ENCODE measurements at regions not wholly inside any gene's neighbourhood (a gene's known extent, or its start where the extent isn't known, plus 50 kb on each side); places are given as distances from the start of the nearest gene placed in this dataset.
"Not testable (repeated sequence)": the region's sequence is repeated elsewhere in the genome, so short reads cannot be mapped to it uniquely, and the experiment has no call there.

DNA sequence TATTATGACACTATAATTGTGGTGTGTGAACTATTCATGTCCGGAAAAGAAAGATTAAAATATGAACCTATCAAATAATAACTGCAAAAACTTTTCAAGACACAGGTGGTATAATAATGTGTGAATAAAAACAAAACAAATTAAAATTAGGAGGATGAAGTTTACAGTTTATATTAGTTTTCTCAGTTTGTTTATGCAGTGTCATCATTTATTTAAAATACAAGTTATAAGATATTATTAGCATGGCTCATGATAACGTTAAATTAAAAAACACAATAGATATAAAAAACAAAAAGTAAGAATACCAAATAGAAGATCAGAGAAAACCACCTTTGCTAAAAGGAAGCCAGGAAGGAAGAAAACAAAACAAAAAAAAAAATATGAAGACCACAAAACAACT lies 963.8 kb upstream of the ALCAM start:
- DNase-seq, result no peak
- Mint-ChIP-seq H3K4me3 (no peak overlapping the region), H3K27ac (no peak overlapping the region), H3K4me1 (no peaks in the 10 kb centered on the region), H3K36me3 (no peaks in the 10 kb centered on the region), H3K9me3 (no peaks in the 10 kb centered on the region), H3K27me3 (no peaks in the 10 kb centered on the region)
- CTCF ChIA-PET, result no interaction called here

- Mint-ChIP-seq H3K4me3 (no peak overlapping the region), H3K9me3 (no peaks in the 10 kb centered on the region), H3K27me3 (no peaks in the 10 kb centered on the region), H3K4me1 (no peaks in the 10 kb centered on the region), H3K36me3 (no peaks in the 10 kb centered on the region), H3K27ac (no peak overlapping the region)
- no peak for DNase-seq
- CTCF ChIA-PET, result no interaction called here
Measured at GRCh38 chr3:104411757-104412156, 955.0 kb upstream of the ALCAM start.

DNA sequence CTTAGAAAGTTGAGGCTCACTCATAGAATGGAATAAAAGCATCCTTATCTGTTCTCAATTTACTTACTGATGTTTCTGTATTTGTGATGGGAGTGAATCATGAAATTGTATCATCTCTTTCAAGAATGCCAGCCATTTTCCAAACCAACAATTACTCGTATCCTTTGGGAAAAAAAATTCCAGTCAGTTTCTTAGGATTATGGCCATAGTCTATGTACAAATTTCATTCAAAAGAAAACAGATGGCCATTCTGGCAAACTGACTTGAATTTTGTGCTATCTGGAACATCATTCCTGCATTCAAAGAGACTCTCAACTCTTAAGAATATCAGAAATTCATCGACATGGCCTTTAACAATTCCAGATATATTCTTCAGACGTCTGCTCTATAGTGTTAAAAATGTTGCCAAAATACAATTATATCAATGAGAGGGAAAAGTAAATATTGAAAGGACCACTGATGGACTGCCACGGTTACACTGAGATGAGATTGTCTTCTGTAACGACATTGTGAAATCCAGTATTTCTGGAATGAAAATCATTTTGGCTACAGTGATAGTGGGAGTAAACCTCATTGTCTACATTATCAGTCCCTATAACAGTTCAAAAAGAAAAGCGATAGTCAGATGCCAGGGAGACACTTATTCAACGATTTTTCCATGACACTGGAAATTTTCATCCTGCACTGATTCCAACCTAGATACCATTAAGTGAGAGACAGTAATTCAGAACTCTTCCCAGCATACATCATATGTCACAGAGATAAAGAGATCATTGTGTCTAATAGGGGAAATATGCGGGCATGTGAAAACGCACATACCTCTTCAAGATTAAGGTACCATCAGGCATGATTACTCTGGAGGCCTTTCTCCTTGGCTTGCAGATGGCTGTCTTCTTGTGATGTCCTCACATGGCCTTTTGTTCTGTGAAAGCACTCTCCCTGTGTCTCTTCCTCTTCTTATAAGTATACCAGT lies 953.8 kb upstream of the ALCAM start:
- H3K27me3 Mint-ChIP-seq, result no peaks in the 10 kb centered on the region
- no peak overlapping the region for H3K27ac Mint-ChIP-seq
- H3K4me1 Mint-ChIP-seq, result no peaks in the 10 kb centered on the region
- no peak overlapping the region for H3K4me3 Mint-ChIP-seq
- no peak for DNase-seq
- CTCF ChIA-PET, result no interaction called here
- H3K9me3 Mint-ChIP-seq, result no peaks in the 10 kb centered on the region
- H3K36me3 Mint-ChIP-seq, result no peaks in the 10 kb centered on the region

DNA sequence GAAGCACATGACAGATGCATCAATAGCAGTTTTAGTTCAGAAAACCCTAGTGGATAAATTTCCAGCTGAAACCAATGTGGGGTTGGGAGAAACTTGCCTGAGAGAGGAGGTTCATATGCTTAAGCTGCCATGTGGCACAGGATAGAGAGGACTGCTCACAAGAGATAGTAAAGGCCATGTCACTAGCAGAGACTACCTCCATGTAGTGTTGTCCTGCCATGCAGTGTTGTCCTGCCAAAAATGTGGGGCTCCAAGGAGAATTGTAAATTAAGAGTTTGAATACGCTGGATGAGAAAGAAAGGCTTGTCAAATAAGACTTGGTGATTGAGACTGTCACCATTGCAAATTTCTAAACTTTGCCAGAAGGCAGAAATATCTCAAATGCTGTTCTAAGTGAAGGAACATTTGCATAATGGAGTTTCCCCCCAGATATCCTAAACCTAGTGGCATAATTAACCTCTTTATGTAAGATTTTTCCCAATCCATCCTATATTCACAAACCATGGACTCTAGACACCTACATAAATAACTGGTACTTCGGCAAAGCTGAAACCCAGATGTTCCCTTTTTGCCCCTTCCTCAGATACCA lies 938.3 kb upstream of the ALCAM start:
- Mint-ChIP-seq H3K27ac (no peak overlapping the region), H3K4me1 (no peaks in the 10 kb centered on the region), H3K27me3 (no peaks in the 10 kb centered on the region), H3K36me3 (no peaks in the 10 kb centered on the region), H3K4me3 (no peak overlapping the region), H3K9me3 (no peaks in the 10 kb centered on the region)
- CTCF ChIA-PET, result no interaction called here
- DNase-seq, result no peak

DNA sequence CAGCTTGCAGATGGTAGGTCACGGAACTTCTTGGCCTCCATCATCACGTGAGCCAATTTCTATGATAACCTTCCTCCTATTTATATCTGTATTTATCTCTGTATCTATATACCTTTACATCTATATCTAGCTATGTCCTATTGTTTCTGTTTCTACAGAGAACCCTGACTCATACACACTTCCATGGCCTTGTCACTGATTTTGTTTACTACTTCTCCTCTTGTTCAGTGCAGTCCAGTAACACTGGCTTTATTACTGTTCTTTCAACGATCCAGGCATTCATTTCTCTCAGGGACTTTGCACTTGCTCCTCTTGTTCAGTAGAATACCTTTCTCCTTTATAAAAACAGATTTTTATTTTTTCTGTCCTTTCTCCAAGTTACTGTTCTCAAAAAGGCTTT lies 937.0 kb upstream of the ALCAM start:
- no peak overlapping the region for H3K27ac Mint-ChIP-seq
- H3K27me3 Mint-ChIP-seq, result no peaks in the 10 kb centered on the region
- H3K4me1 Mint-ChIP-seq, result no peaks in the 10 kb centered on the region
- CTCF ChIA-PET, result no interaction called here
- no peaks in the 10 kb centered on the region for H3K9me3 Mint-ChIP-seq
- H3K4me3 Mint-ChIP-seq, result no peak overlapping the region
- no peak for DNase-seq
- no peaks in the 10 kb centered on the region for H3K36me3 Mint-ChIP-seq

DNA sequence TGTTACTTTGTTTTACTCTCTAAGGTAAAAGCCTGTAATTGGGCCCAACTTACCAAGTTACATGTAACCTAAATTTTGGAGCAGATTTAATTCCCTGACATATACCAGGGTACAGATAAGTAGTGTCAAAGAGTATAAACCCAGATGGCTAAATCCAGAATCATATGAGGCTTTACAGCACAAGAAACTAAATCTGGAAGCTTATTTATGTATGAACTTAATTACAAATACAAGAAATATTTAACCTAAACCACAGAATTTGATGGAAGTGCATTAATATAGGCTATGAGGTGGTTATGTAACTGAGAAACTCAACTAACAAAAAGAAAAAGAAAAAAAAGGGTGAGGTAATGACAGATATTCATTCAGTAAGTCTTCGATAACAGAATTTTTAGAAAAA lies 930.2 kb upstream of the ALCAM start:
- CTCF ChIA-PET, result no interaction called here
- Mint-ChIP-seq H3K27me3 (no peaks in the 10 kb centered on the region), H3K9me3 (no peaks in the 10 kb centered on the region), H3K36me3 (no peaks in the 10 kb centered on the region), H3K4me3 (no peak overlapping the region), H3K4me1 (no peaks in the 10 kb centered on the region), H3K27ac (no peak overlapping the region)
- DNase-seq, result no peak

DNA sequence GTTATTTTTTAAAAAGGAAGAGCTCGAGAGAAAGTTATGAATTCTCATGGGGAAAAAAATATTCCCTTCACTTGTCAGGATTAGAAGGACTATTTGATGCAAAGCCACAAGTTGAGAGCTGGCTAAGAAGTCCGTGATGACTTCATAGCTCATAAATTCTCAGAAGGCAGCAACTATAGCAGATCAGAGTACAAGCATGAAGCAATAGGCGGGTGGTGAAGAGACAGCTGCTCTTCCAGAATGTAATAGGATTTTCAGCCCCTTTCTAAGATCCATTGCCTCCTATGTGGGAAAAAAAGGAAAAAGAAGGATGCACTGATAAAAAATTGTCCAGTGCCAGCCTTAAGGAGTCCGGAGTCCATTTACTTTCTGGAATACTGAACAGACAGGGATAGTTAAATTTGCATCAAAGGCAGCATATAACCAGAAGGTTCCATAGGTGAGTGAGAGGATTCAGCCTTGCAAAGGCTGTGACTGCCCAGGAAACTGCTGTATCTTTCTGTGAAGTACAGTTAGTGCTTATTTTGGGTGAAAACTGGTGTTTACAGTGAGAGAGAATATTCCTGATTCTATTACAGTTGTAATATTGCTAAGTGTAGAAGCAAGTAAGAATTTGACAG lies 929.5 kb upstream of the ALCAM start:
- Mint-ChIP-seq H3K27me3 (no peaks in the 10 kb centered on the region), H3K9me3 (no peaks in the 10 kb centered on the region), H3K27ac (no peak overlapping the region), H3K36me3 (no peaks in the 10 kb centered on the region), H3K4me1 (no peaks in the 10 kb centered on the region), H3K4me3 (no peak overlapping the region)
- CTCF ChIA-PET, result no interaction called here
- DNase-seq, result no peak

DNA sequence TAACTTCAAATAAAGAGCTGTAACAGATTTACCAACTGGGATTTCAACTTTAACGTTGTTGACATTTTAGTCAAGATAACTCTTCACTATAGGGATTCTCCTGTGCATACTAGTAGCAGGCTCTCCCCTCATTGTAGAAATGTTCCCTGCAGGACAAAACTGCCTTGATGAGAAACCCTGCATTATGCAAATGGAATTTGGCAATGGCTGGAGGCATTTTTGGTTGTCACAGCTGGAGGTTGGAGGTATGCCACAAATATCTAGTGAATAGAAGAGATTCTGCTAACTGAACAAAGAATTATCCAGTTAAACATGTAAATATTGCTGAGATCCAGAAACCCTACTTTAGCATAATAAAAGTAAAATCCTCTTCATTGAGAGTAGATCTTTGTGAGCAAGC lies 928.8 kb upstream of the ALCAM start:
- CTCF ChIA-PET, result no interaction called here
- H3K4me3 Mint-ChIP-seq, result no peak overlapping the region
- H3K27ac Mint-ChIP-seq, result no peak overlapping the region
- DNase-seq, result no peak
- H3K27me3 Mint-ChIP-seq, result no peaks in the 10 kb centered on the region
- no peaks in the 10 kb centered on the region for H3K36me3 Mint-ChIP-seq
- H3K4me1 Mint-ChIP-seq, result no peaks in the 10 kb centered on the region
- H3K9me3 Mint-ChIP-seq, result no peaks in the 10 kb centered on the region

DNA sequence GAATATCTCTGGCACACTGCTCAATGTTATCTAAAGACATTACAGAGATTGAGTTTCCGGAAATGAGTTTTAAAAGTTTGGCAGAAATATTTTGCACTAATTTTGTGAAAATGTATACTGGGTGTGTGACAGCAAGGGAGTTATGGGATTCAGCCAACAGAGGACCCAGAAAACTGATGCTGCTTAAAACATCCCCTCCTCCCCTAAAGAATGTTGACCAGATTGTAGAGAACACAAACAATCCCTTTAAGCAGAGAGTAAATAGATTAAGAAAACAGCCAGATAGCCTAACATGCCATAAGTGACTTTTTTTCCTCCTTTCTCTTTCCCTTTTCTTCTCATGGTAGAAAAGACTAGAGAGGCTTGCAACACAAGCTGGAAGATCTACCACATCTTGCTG lies 928.0 kb upstream of the ALCAM start:
- Mint-ChIP-seq H3K4me3 (no peak overlapping the region), H3K27me3 (no peaks in the 10 kb centered on the region), H3K4me1 (no peaks in the 10 kb centered on the region), H3K27ac (no peak overlapping the region), H3K36me3 (no peaks in the 10 kb centered on the region), H3K9me3 (peaks cover 1% of the 10 kb centered on the region)
- DNase-seq, result no peak
- CTCF ChIA-PET, result no interaction called here

DNA sequence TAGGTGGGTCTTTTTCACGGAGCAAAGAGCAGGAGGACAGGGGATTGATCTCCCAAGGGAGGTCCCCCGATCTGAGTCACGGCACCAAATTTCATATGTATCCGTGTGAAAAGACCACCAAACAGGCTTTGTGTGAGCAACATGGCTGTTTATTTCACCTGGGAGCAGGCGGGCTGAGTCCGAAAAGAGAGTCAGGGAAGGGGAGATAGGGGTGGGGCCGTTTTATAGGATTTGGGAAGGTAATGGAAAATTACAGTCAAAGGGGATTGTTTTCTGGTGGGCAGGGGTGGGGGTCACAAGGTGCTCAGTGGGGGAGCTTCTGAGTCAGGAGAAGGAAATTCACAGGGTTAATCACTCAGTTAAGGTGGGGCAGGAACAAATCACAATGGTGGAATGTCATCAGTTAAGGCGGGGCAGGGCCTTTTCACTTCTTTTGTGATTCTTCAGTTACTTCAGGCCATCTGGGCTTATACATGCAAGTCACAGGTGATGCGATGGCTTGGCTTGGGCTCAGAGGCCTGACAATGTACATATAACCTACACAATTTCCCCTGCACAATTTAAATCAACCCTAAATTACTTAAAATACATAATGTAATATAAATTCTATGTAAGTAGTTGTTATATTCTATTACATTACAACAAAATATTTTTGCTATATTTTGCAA lies 921.3 kb upstream of the ALCAM start:
- H3K27ac Mint-ChIP-seq, DNase-seq, H3K36me3 Mint-ChIP-seq, H3K4me1 Mint-ChIP-seq, H3K9me3 Mint-ChIP-seq, H3K4me3 Mint-ChIP-seq, H3K27me3 Mint-ChIP-seq, CTCF ChIA-PET: not testable (repeated sequence)

GRCh38 chr3:104447681-104448080 lies 919.0 kb upstream of the ALCAM start:
- no peaks in the 10 kb centered on the region for H3K4me1 Mint-ChIP-seq
- CTCF ChIA-PET, result no interaction called here
- H3K4me3 Mint-ChIP-seq, result no peak overlapping the region
- H3K27me3 Mint-ChIP-seq, result no peaks in the 10 kb centered on the region
- H3K27ac Mint-ChIP-seq, result no peak overlapping the region
- H3K36me3 Mint-ChIP-seq, result no peaks in the 10 kb centered on the region
- DNase-seq, result no peak
- H3K9me3 Mint-ChIP-seq, result peaks cover 9% of the 10 kb centered on the region

DNA sequence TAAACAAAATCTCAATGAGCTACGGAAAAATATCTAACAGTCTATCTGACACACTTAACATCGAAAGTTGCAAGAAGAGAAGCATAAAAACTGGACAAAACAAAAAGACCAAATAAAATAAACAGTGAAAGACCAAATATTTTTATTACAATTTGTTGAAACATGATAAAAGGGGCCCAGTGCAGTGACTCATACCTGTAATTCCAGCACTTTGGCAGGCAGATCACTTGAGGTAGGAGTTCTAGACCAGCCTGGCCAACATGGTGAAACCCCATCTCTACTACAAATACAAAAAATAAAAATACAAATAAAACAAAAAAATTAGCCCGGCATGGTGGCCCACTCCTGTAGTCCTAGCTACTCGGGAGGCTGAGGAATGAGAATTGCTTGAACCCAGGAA lies 914.0 kb upstream of the ALCAM start:
- no peak overlapping the region for H3K27ac Mint-ChIP-seq
- DNase-seq, result no peak
- CTCF ChIA-PET, result no interaction called here
- H3K9me3 Mint-ChIP-seq, result no peaks in the 10 kb centered on the region
- no peak overlapping the region for H3K4me3 Mint-ChIP-seq
- no peaks in the 10 kb centered on the region for H3K36me3 Mint-ChIP-seq
- H3K27me3 Mint-ChIP-seq, result no peaks in the 10 kb centered on the region
- H3K4me1 Mint-ChIP-seq, result no peaks in the 10 kb centered on the region

- no peaks in the 10 kb centered on the region for H3K27me3 Mint-ChIP-seq
- H3K36me3 Mint-ChIP-seq, result no peaks in the 10 kb centered on the region
- no peaks in the 10 kb centered on the region for H3K9me3 Mint-ChIP-seq
- H3K27ac Mint-ChIP-seq, result no peak overlapping the region
- H3K4me1 Mint-ChIP-seq, result no peaks in the 10 kb centered on the region
- DNase-seq, result no peak
- CTCF ChIA-PET, result no interaction called here
- no peak overlapping the region for H3K4me3 Mint-ChIP-seq
Measured at GRCh38 chr3:104458657-104459056, 908.1 kb upstream of the ALCAM start.

- Mint-ChIP-seq H3K4me1 (no peaks in the 10 kb centered on the region), H3K4me3 (no peak overlapping the region), H3K27me3 (no peaks in the 10 kb centered on the region), H3K9me3 (no peaks in the 10 kb centered on the region), H3K27ac (no peak overlapping the region), H3K36me3 (no peaks in the 10 kb centered on the region)
- no peak for DNase-seq
- CTCF ChIA-PET, result no interaction called here
Measured at GRCh38 chr3:104460477-104461406, 906.0 kb upstream of the ALCAM start.

Data from activated naive CD4-positive, alpha-beta T cell treated with anti-CD3 and anti-CD28 coated beads, Interleukin-2, amount 10 ng/mL, durations not matched to agents 7 days and 5 days (primary cell).